Uterus (tissue), 2 donors: ENCODE measurements at regions not wholly inside any gene's neighbourhood (a gene's known extent, or its start where the extent isn't known, plus 50 kb on each side); places are given as distances from the start of the nearest gene placed in this dataset.

Experiments
- CTCF ChIP-seq, 4 experiments: fragments of 200-600 bp in 2 of 4; fragments of 450-650 bp in 2 of 4; sonication (generic) in 2 of 4; IDR thresholded peaks; one replicate each; pipeline ENCODE4 v1.5.1; 2016 to 2019; ENCODE audit warnings: antibody characterized with exemption in 4 of 4, mild to moderate bottlenecking in 2 of 4, moderate library complexity in 1 of 4
- POLR2A ChIP-seq, 2 donors: fragments of 450-650 bp; IDR thresholded peaks; one replicate each; pipeline ENCODE4 v1.6.1; 2016; ENCODE audit warnings: antibody characterized with exemption in 2 of 2, mild to moderate bottlenecking in 1 of 2, moderate library complexity in 1 of 2

GRCh38 chr2:80711915-80712314 lies 407.4 kb upstream of the LRRTM1 start:
- TF ChIP-seq CTCF (IDR thresholded peaks at IDR 0.05) (no peak), POLR2A (IDR thresholded peaks at IDR 0.05) (no peak)
